CD4-positive, CD25-positive, alpha-beta regulatory T cell (primary cell): ENCODE measurements at regions not wholly inside any gene's neighbourhood (a gene's known extent, or its start where the extent isn't known, plus 50 kb on each side); places are given as distances from the start of the nearest gene placed in this dataset.

Experiments
- ATAC-seq, 2 donors: fragments of 150-1000 bp; cut with Tn5 transposase; one replicate each; pipeline ENCODE4 v1.10.0; 2021; ENCODE audit warnings: low read depth in 2 of 2, moderate number of reproducible peaks in 2 of 2, moderate library complexity in 1 of 2
- DNase-seq, 3 donors: peaks; one replicate each; pipeline versions ENCODE4 v3.0.0 to v3.0.0-alpha.2; 2012 to 2022; ENCODE audit warnings: mixed read lengths in 1 of 3
- H3K27ac ChIP-seq: one replicate; pipeline ENCODE4 v1.7.0; 2013; ENCODE audit warnings: mild to moderate bottlenecking, low read length; ENCODE audit not compliant: insufficient read depth, poor library complexity, severe bottlenecking
- H3K27me3 ChIP-seq: one replicate; pipeline ENCODE4 v1.7.0; 2013; ENCODE audit warnings: low read length; ENCODE audit not compliant: control insufficient read depth, insufficient read depth
- H3K36me3 ChIP-seq: one replicate; pipeline ENCODE4 v1.7.0; 2013; ENCODE audit warnings: mild to moderate bottlenecking, low read length, moderate library complexity; ENCODE audit not compliant: control insufficient read depth, insufficient read depth
- H3K4me1 ChIP-seq: 2 replicates; pipeline ENCODE4 v1.7.0; 2013; ENCODE audit warnings: mild to moderate bottlenecking, low read length; ENCODE audit not compliant: insufficient read depth, control insufficient read depth, poor library complexity, severe bottlenecking
- H3K4me3 ChIP-seq: one replicate; pipeline ENCODE4 v1.7.0; 2013; ENCODE audit warnings: low read depth, mild to moderate bottlenecking, low read length, moderate library complexity
- H3K9me3 ChIP-seq, 2 experiments: 1 replicate in 1 of 2; 2 replicates in 1 of 2; pipeline ENCODE4 v1.7.0; 2013; ENCODE audit warnings: low read length in 2 of 2, mild to moderate bottlenecking in 1 of 2, moderate library complexity in 1 of 2; ENCODE audit not compliant: control insufficient read depth in 2 of 2
- H3K27ac Mint-ChIP-seq, 3 donors: one replicate each; pipeline ENCODE4 v1.8.0; 2020 to 2022; ENCODE audit warnings: mild to moderate bottlenecking in 3 of 3, mixed read lengths in 3 of 3, moderate library complexity in 2 of 3
- H3K27me3 Mint-ChIP-seq: one replicate; pipeline ENCODE4 v1.8.0; 2022; ENCODE audit warnings: mild to moderate bottlenecking, mixed read lengths
- H3K36me3 Mint-ChIP-seq: one replicate; pipeline ENCODE4 v1.8.0; 2020; ENCODE audit warnings: mixed read lengths
- H3K4me1 Mint-ChIP-seq, 4 donors: one replicate each; pipeline ENCODE4 v1.8.0; 2020 to 2022; ENCODE audit warnings: mixed read lengths in 4 of 4, mild to moderate bottlenecking in 1 of 4
- H3K4me3 Mint-ChIP-seq, 4 donors: one replicate each; pipeline ENCODE4 v1.8.0; 2020 to 2022; ENCODE audit warnings: mild to moderate bottlenecking in 4 of 4, mixed read lengths in 4 of 4, moderate library complexity in 3 of 4
- H3K9me3 Mint-ChIP-seq, 7 donors: one replicate each; pipeline ENCODE4 v1.8.0; 2020 to 2022; ENCODE audit warnings: mixed read lengths in 7 of 7, mild to moderate bottlenecking in 3 of 7, moderate library complexity in 2 of 7

DNA sequence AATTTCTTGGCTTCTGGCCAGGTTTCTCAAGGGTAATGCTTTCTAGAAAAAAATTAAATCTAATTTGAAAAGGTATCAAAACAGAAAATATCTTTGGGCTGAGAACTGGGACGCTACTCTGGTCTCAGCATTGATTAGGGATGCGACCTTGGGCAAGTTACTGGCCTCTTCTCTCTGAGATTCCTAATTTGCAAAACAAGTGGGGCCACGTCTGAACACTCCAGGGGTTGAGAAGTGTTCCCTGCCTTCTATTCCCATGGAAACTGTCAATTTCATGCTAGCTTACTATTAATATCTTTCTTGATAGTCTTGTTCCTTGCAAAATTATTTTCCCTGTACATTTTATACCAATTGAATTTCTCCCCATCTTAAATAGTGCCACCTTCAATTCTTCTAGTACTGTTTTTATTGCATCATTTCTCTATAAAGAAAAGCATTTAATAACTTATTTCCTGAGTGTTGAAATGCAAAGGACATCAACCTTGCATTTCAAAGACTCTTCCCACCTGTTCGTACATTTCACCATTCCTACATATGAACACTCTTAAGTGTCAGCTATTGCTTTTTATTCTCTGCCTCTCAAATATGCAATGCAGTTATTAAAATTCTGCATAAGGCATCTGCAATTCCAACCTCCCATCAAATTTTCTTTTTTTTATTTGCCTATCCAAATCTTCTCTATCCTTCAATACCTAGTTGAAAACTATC lies 118.3 kb upstream of the DSEL start:
- H3K27me3 Mint-ChIP-seq = no peaks in the 10 kb centered on the region
- Histone ChIP-seq H3K4me1 (no peaks in the 10 kb centered on the region), H3K27me3 (no peaks in the 10 kb centered on the region), H3K27ac (no peak overlapping the region), H3K9me3 (no peaks in the 10 kb centered on the region), H3K36me3 (no peaks in the 10 kb centered on the region), H3K4me3 (no peak overlapping the region)
- peaks cover 0 to 5% (median 3%) of the 10 kb centered on the region in 7 donors for H3K9me3 Mint-ChIP-seq
- H3K27ac Mint-ChIP-seq = no peak overlapping the region
- DNase-seq (no peak), ATAC-seq (no peak)
- no peaks in the 10 kb centered on the region for H3K36me3 Mint-ChIP-seq
- H3K4me3 Mint-ChIP-seq = no peak overlapping the region
- no peaks in the 10 kb centered on the region for H3K4me1 Mint-ChIP-seq

DNA sequence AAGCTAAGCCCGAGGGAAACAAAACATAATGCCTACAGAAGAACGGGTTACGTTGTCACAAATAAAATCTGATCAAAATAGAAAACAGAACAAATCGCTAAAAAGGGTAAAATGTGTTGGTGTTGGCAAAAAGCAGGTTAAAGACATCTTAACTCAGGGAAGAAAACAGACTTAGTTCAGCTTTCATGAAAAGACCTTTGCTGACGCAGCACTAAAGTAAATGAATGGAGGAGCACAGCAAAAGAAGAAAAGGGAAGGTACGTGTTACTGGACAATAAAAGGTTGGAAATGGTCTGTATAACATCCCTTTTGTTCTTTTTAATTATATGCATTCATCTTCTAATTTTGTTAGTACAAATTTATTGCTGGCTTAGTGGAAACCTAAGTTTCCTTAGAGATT lies 117.4 kb upstream of the DSEL start:
- no peak overlapping the region for H3K27ac ChIP-seq
- Mint-ChIP-seq H3K4me1 (no peaks in the 10 kb centered on the region), H3K36me3 (no peaks in the 10 kb centered on the region), H3K4me3 (no peak overlapping the region), H3K27ac (no peak overlapping the region), H3K27me3 (no peaks in the 10 kb centered on the region), H3K9me3 (peaks cover 0 to 5% (median 2%) of the 10 kb centered on the region in 7 donors)
- no peak overlapping the region for H3K4me3 ChIP-seq
- H3K4me1 ChIP-seq = no peaks in the 10 kb centered on the region
- no peaks in the 10 kb centered on the region for H3K36me3 ChIP-seq
- DNase-seq (no peak), ATAC-seq (no peak)
- H3K27me3 ChIP-seq = no peaks in the 10 kb centered on the region
- H3K9me3 ChIP-seq = no peaks in the 10 kb centered on the region

DNA sequence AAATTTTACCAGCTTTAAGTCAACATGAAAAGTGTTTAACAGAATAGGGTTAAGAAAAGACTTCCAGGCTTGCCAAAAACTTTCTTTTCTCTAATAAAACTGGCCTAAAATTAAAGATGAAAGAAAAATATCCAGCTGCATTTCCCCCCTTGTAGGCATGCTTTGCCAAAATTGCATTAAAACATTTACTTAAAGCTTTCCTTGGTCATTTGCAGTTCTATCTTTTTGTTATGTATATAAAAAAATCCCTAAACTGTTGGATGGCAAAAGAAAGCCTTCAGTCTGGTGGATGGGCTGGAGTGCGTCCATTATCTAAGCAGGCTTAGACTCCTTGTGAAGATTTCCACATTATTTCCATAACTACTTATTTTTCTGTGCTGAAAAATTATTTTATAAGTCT lies 105.4 kb upstream of the DSEL start:
- Histone ChIP-seq H3K4me1 (no peaks in the 10 kb centered on the region), H3K27ac (no peak overlapping the region), H3K27me3 (no peaks in the 10 kb centered on the region), H3K4me3 (no peak overlapping the region), H3K9me3 (no peaks in the 10 kb centered on the region), H3K36me3 (no peaks in the 10 kb centered on the region)
- Mint-ChIP-seq H3K27ac (no peak overlapping the region), H3K9me3 (peaks cover 0 to 3% (median 0%) of the 10 kb centered on the region in 7 donors), H3K27me3 (no peaks in the 10 kb centered on the region), H3K4me1 (no peaks in the 10 kb centered on the region), H3K36me3 (no peaks in the 10 kb centered on the region), H3K4me3 (no peak overlapping the region)
- DNase-seq = no peak
- no peak for ATAC-seq

DNA sequence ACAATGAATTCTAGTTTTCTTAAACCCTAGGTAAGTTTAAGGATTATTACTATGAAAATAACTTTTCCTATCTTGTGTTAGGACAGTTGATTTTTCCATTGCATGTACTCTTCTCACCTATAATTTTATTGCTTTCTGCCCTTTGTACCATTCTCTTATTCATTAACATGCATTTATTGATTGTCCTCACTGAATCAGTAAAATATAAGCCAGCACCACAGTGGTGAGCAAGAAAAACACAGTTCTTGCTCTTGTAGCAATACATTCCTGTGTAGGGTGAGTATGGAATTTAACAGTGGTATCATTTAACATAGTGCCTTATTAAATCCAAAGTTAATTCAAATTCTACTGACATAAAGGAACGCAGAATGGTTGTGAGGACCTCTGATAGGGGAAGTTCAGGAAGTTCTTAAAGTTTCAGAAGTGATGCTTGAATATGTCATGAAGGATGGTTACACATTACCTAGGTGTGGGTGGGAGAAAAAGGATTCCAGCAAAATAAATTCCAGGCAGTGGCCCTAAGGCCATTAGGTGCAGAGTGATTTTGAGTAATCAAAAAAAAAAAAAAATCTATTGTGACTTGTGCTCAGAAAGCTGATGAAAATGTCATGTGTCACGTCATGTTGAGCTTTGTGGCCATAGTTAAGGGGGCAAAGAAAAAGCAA lies 104.7 kb upstream of the DSEL start:
- no peaks in the 10 kb centered on the region for H3K4me1 Mint-ChIP-seq
- Histone ChIP-seq H3K27ac (no peak overlapping the region), H3K27me3 (no peaks in the 10 kb centered on the region), H3K4me1 (no peaks in the 10 kb centered on the region), H3K9me3 (no peaks in the 10 kb centered on the region), H3K4me3 (no peak overlapping the region), H3K36me3 (no peaks in the 10 kb centered on the region)
- H3K27me3 Mint-ChIP-seq = no peaks in the 10 kb centered on the region
- H3K9me3 Mint-ChIP-seq = peaks cover 0 to 3% (median 0%) of the 10 kb centered on the region in 7 donors
- no peaks in the 10 kb centered on the region for H3K36me3 Mint-ChIP-seq
- no peak for DNase-seq
- H3K4me3 Mint-ChIP-seq = no peak overlapping the region
- H3K27ac Mint-ChIP-seq = no peak overlapping the region
- ATAC-seq = no peak

DNA sequence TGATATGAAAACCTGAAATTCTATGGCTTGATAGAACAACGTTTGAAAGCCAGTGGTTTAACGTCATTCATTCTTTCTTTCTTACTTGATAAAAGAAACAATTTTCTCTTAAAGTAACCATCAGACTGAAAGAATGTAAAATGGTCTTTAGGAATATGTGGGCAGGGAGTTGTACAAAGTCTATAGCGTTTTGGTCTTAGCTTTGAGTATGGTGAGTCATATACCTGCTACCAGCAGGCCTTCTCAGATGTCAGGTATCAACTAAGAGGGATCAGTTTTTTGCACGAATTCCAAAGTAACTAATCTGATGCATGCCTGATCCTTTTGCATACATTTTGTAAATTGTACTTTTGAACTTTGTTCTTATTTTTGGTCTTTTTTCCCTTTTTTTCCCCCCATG lies 101.5 kb upstream of the DSEL start:
- Histone ChIP-seq H3K36me3 (no peaks in the 10 kb centered on the region), H3K4me3 (no peak overlapping the region), H3K4me1 (no peaks in the 10 kb centered on the region), H3K9me3 (no peaks in the 10 kb centered on the region), H3K27ac (no peak overlapping the region), H3K27me3 (no peaks in the 10 kb centered on the region)
- no peak for ATAC-seq
- Mint-ChIP-seq H3K36me3 (no peaks in the 10 kb centered on the region), H3K4me1 (no peaks in the 10 kb centered on the region), H3K27me3 (no peaks in the 10 kb centered on the region), H3K4me3 (no peak overlapping the region), H3K9me3 (peaks cover 0 to 3% (median 0%) of the 10 kb centered on the region in 7 donors), H3K27ac (no peak overlapping the region)
- no peak for DNase-seq

DNA sequence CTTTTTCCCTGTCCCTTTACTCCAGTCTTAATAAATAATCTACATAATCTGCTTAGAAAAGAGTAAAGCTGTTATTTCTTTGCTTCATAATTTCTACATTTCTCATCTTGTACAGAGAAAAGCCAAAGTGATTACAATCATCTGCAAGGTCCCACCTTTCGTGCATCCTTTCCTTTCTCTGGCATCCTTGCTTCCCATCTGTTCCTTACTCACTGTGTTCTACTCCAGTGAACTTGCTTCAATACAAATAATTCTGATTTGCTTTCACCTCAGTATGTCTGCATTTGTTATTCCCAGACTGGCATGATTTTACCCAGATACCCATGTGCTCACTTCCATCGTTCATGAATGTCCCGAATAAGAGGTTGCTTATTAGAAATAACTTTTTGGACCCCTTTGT lies 99.4 kb upstream of the DSEL start:
- Histone ChIP-seq H3K9me3 (no peaks in the 10 kb centered on the region), H3K36me3 (no peaks in the 10 kb centered on the region), H3K4me1 (no peaks in the 10 kb centered on the region), H3K27ac (no peak overlapping the region), H3K27me3 (no peaks in the 10 kb centered on the region), H3K4me3 (no peak overlapping the region)
- DNase-seq = no peak
- Mint-ChIP-seq H3K4me3 (no peak overlapping the region), H3K27ac (no peak overlapping the region), H3K36me3 (no peaks in the 10 kb centered on the region), H3K4me1 (no peaks in the 10 kb centered on the region), H3K27me3 (no peaks in the 10 kb centered on the region), H3K9me3 (peaks cover 0 to 5% (median 0%) of the 10 kb centered on the region in 7 donors)
- no peak for ATAC-seq

DNA sequence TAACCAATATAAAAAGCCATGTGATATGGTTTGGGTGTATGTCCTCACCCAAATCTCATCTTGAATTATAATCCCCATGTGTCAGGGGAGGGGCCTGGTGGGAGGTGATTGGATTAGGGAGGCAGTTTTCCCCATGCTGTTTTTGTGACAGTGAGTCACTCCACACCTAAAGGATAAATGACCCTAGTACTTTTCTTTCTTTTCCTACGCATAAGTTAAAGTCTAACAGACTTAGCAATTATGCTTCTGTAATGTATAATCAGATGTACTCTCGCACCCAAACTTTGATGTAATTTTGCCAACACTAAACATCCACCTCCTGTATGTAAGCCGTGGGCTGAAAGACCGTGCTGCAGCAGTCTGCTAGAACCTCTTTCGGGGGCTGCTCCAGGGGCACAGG lies 97.2 kb upstream of the DSEL start:
- H3K36me3 ChIP-seq = no peaks in the 10 kb centered on the region
- no peaks in the 10 kb centered on the region for H3K9me3 ChIP-seq
- Mint-ChIP-seq H3K27ac (no peak overlapping the region), H3K36me3 (no peaks in the 10 kb centered on the region), H3K4me1 (no peaks in the 10 kb centered on the region), H3K9me3 (peaks cover 0 to 7% (median 0%) of the 10 kb centered on the region in 7 donors), H3K27me3 (no peaks in the 10 kb centered on the region), H3K4me3 (no peak overlapping the region)
- DNase-seq (no peak), ATAC-seq (no peak)
- H3K4me3 ChIP-seq = no peak overlapping the region
- no peaks in the 10 kb centered on the region for H3K27me3 ChIP-seq
- no peaks in the 10 kb centered on the region for H3K4me1 ChIP-seq
- H3K27ac ChIP-seq = no peak overlapping the region

DNA sequence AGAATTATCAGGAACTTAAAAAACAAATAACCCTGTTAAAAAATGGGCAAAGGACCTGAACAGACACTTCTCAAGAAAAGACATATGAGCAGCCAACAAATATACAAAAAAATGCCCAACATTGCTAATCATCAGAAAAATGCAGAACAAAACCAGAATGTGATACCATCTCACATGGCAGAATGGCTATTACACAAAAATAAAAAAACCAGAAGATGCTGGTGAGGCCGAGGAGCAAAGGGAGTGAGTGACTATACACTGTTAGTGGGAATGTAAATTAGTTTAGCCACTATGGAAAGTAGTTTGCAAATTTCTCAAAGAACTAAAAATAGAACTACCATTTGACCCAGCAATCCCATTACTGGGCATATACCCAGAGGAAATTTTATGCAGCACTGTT lies 95.8 kb upstream of the DSEL start:
- no peak overlapping the region for H3K27ac Mint-ChIP-seq
- no peaks in the 10 kb centered on the region for H3K9me3 ChIP-seq
- no peak for DNase-seq
- H3K36me3 ChIP-seq = no peaks in the 10 kb centered on the region
- no peaks in the 10 kb centered on the region for H3K27me3 ChIP-seq
- H3K4me1 Mint-ChIP-seq = no peaks in the 10 kb centered on the region
- H3K36me3 Mint-ChIP-seq = no peaks in the 10 kb centered on the region
- peaks cover 0 to 7% (median 0%) of the 10 kb centered on the region in 7 donors for H3K9me3 Mint-ChIP-seq
- H3K27me3 Mint-ChIP-seq = no peaks in the 10 kb centered on the region
- no peaks in the 10 kb centered on the region for H3K4me1 ChIP-seq
- H3K27ac ChIP-seq = no peak overlapping the region
- no peak for ATAC-seq
- H3K4me3 ChIP-seq = no peak overlapping the region
- H3K4me3 Mint-ChIP-seq = no peak overlapping the region
